Pancreas (tissue), 10 donors: ENCODE measurements at regions not wholly inside any gene's neighbourhood (a gene's known extent, or its start where the extent isn't known, plus 50 kb on each side); places are given as distances from the start of the nearest gene placed in this dataset.

Experiments used
- ATAC-seq, 4 donors: fragments of 200-7000 bp; cut with Tn5 transposase; one replicate each; pipeline versions ENCODE4 v1.8.0 to v1.9.1; 2020; ENCODE audit warnings: mild to moderate bottlenecking in 4 of 4, moderate library complexity in 4 of 4
- DNase-seq, 6 donors: peaks; one replicate each; pipeline ENCODE4 v3.0.0-alpha.2; 2020
- FAIRE-seq: peaks from 2 replicates; lab custom pipeline; 2012; peaks lifted over from hg19 to GRCh38; lab: Jason Lieb, UNC
- H3K27ac ChIP-seq, 4 donors: fragments of 200-600 bp; sonication (generic); 1 replicate in 3 of 4; 2 replicates in 1 of 4; pipeline versions ENCODE4 v1.5.0 to v1.8.0; 2020
- H3K27me3 ChIP-seq, 4 donors: fragments of 200-600 bp; one replicate each; pipeline ENCODE4 v1.8.0; 2021
- H3K36me3 ChIP-seq, 3 donors: fragments of 200-600 bp; sonication (generic) in 1 of 3; one replicate each; pipeline versions ENCODE4 v1.5.0 to v1.8.0; 2020 to 2021
- H3K4me1 ChIP-seq, 3 donors: fragments of 200-600 bp; one replicate each; pipeline ENCODE4 v1.8.0; 2021
- H3K4me3 ChIP-seq, 4 donors: fragments of 200-600 bp; sonication (generic) in 2 of 4; one replicate each; pipeline versions ENCODE4 v1.5.0 to v1.8.0; 2020 to 2021
- H3K9me3 ChIP-seq, 4 donors: fragments of 200-600 bp; one replicate each; pipeline ENCODE4 v1.8.0; 2021
- CTCF ChIP-seq, 4 donors: fragments of 200-600 bp; sonication (generic) in 3 of 4; IDR thresholded peaks; one replicate each; pipeline versions ENCODE4 v1.5.0 to v1.8.0; 2021; ENCODE audit warnings: antibody characterized with exemption in 4 of 4
- WGBS, 2 donors: extraction: QIAGEN DNeasy Blood & Tissue Kit; methylation state at CpG; one replicate each; pipeline ENCODE4 v1.1.7; 2013; 5-methylcytosine and 5-hydroxymethylcytosine counted together
- intact Hi-C, 3 donors: fragments of 100-400 bp; cut with DNase I; formaldehyde crosslinking; loops; one replicate each; pipeline versions ENCODE4 v1.11.1 to v1.14.2; 2022
- donor health status: healthy with polysubstance abuse.
- donor health status: DM: no; HTN: no; CAD: no; lungs with moderate emphysema.
- donor health status: DM: no; HTN: no; CAD: no.
- donor health status: control.
- donor health status: control.
- donor health status: Bipolar disorder and iron deficiency.
- donor health status: DM: yes; HTN: yes; CAD: no.
- donor health status: DM: no; HTN: no; CAD: no.
- donor health status: DM: no; HTN: no; CAD: no.
- donor health status: DM: yes; HTN: yes; CAD: no.

DNA sequence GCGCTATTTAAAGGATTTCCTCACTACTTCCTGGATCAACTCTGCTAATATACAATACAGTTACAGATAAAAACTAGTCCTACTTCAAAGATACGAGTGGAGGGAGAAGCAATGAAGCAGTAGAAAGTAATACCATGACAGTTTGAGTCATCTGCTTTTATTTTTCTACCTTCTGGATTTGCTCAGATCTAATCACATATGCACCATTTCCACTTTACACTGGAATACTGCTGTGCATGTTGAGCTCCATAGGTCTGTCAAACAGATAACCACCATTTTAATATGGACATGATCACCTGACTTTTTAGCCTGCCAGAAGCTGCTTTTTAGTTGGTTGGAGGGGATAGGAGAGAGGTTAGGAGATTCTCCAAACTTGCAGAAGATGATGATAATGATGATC is 92.5 kb downstream of the MMUT start:
- H3K27ac ChIP-seq, result no peak overlapping the region
- no peaks in the 10 kb centered on the region for H3K9me3 ChIP-seq
- no peak for FAIRE-seq
- H3K36me3 ChIP-seq, result no peaks in the 10 kb centered on the region
- no peak for TF ChIP-seq CTCF (IDR thresholded peaks at IDR 0.05)
- DNase-seq, result no peak
- H3K27me3 ChIP-seq, result no peaks in the 10 kb centered on the region
- no peak overlapping the region for H3K4me3 ChIP-seq
- intact Hi-C loops, result no loop called here
- no peak for ATAC-seq
- WGBS, 2 donors, result 50 to 54% methylated on average over 2 of the region's 2 CpGs
- H3K4me1 ChIP-seq, result no peaks in the 10 kb centered on the region

- H3K36me3 ChIP-seq, result no peaks in the 10 kb centered on the region
- DNase-seq, result no peak
- TF ChIP-seq CTCF (IDR thresholded peaks at IDR 0.05), result no peak
Measured at GRCh38 chr6:49366539-49366938, 96.5 kb downstream of the MMUT start.

GRCh38 chr6:49348561-49348960 is 114.5 kb downstream of the MMUT start:
- 92% methylated on average over 7 of the region's 7 CpGs for WGBS, 2 donors
- intact Hi-C loops, result no loop called here
- TF ChIP-seq CTCF (IDR thresholded peaks at IDR 0.05), result no peak
- Histone ChIP-seq H3K27ac (no peak overlapping the region), H3K36me3 (no peaks in the 10 kb centered on the region), H3K4me3 (no peak overlapping the region), H3K27me3 (no peaks in the 10 kb centered on the region), H3K4me1 (no peaks in the 10 kb centered on the region), H3K9me3 (no peaks in the 10 kb centered on the region)
- ATAC-seq (no peak), FAIRE-seq (no peak), DNase-seq (no peak)

More at GRCh38 chr6:49366539-49366938, 96.5 kb downstream of the MMUT start:
- FAIRE-seq, result no peak
- no peak for ATAC-seq
- intact Hi-C loops, result no loop called here
- Histone ChIP-seq H3K4me1 (no peaks in the 10 kb centered on the region), H3K27ac (no peak overlapping the region), H3K27me3 (no peaks in the 10 kb centered on the region), H3K4me3 (no peak overlapping the region), H3K9me3 (no peaks in the 10 kb centered on the region)
- 84 to 86% methylated on average over 2 of the region's 2 CpGs for WGBS, 2 donors

GRCh38 chr6:49342410-49342809 is 120.6 kb downstream of the MMUT start:
- intact Hi-C loops, result no loop called here
- no peak for ATAC-seq
- TF ChIP-seq CTCF (IDR thresholded peaks at IDR 0.05), result no peak

DNA sequence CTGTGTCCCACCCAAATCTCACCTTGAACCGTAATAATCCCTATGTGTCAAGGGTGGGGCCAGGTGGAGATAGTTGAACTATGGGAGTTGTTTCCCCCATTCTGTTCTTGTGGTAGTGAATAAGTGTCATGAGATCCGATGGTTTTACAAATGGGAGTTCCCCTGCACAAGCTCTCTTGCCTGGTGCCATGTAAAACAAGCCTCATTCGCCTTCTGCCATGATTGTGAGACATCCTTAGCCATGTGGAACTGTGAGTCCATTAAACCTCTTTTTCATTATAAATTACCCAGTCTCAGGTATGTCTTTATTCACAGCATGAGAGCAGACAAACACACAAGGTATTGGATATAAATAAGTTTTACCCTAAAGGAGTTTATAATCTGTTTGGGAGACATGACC is 121.2 kb downstream of the MMUT start:
- ATAC-seq (no peak), FAIRE-seq (no peak), DNase-seq (no peak)
- no peak overlapping the region for H3K4me3 ChIP-seq
- no peaks in the 10 kb centered on the region for H3K4me1 ChIP-seq
- WGBS, 2 donors, result 90 to 91% methylated on average over 3 of the region's 3 CpGs
- intact Hi-C loops, result no loop called here
- no peaks in the 10 kb centered on the region for H3K36me3 ChIP-seq
- TF ChIP-seq CTCF (IDR thresholded peaks at IDR 0.05), result no peak
- H3K9me3 ChIP-seq, result no peaks in the 10 kb centered on the region
- no peaks in the 10 kb centered on the region for H3K27me3 ChIP-seq
- H3K27ac ChIP-seq, result no peak overlapping the region

More at GRCh38 chr6:49342410-49342809, 120.6 kb downstream of the MMUT start:
- DNase-seq (peak in 1 of 6 donors; percentile 23), FAIRE-seq (no peak)
- H3K4me1 ChIP-seq, result no peaks in the 10 kb centered on the region
- WGBS, 2 donors, result 60 to 65% methylated on average over 6 of the region's 6 CpGs
- H3K9me3 ChIP-seq, result no peaks in the 10 kb centered on the region
- H3K27me3 ChIP-seq, result no peaks in the 10 kb centered on the region
- H3K27ac ChIP-seq, result no peak overlapping the region
- H3K4me3 ChIP-seq, result no peak overlapping the region
- no peaks in the 10 kb centered on the region for H3K36me3 ChIP-seq
